Astrocyte (in vitro differentiated cells and primary cell): ENCODE measurements at regions not wholly inside any gene's neighbourhood (a gene's known extent, or its start where the extent isn't known, plus 50 kb on each side); places are given as distances from the start of the nearest gene placed in this dataset.

Experiments used
- DNase-seq: peaks from one replicate; pipeline ENCODE4 v3.0.0-alpha.2; 2010; ENCODE audit warnings: low read depth
- FAIRE-seq: peaks from 2 replicates; lab custom pipeline; 2011; peaks lifted over from hg19 to GRCh38; lab: Jason Lieb, UNC
- H2AFZ ChIP-seq: 2 replicates; pipeline ENCODE4 v1.6.0; 2012; ENCODE audit warnings: low read depth, low read length, inconsistent platforms
- H3K27ac ChIP-seq: 2 replicates; pipeline ENCODE4 v1.5.1; 2011; ENCODE audit warnings: low read depth, low read length, inconsistent platforms
- H3K27me3 ChIP-seq: 2 replicates; pipeline ENCODE4 v1.6.0; 2011; ENCODE audit warnings: low read length, inconsistent platforms; ENCODE audit not compliant: insufficient read depth
- H3K36me3 ChIP-seq: 2 replicates; pipeline ENCODE4 v1.5.1; 2011; ENCODE audit warnings: low read length, inconsistent platforms; ENCODE audit not compliant: insufficient read depth
- H3K4me1 ChIP-seq: 2 replicates; pipeline ENCODE4 v1.5.1; 2011; ENCODE audit warnings: low read length, inconsistent platforms; ENCODE audit not compliant: insufficient read depth
- H3K4me2 ChIP-seq: 2 replicates; pipeline ENCODE4 v1.6.0; 2012; ENCODE audit warnings: low read length, inconsistent platforms
- H3K4me3 ChIP-seq: 2 replicates; pipeline ENCODE4 v1.5.1; 2011; ENCODE audit warnings: low read depth, mild to moderate bottlenecking, low read length, inconsistent platforms; ENCODE audit not compliant: insufficient read depth
- H3K79me2 ChIP-seq: 2 replicates; pipeline ENCODE4 v1.6.0; 2012; ENCODE audit warnings: mild to moderate bottlenecking, low read length, inconsistent platforms; ENCODE audit not compliant: insufficient read depth
- H3K9ac ChIP-seq: 2 replicates; pipeline ENCODE4 v1.6.0; 2012; ENCODE audit warnings: mild to moderate bottlenecking, low read length, inconsistent platforms
- H3K9me3 ChIP-seq: 2 replicates; pipeline ENCODE4 v1.5.1; 2012; ENCODE audit warnings: low read depth, mild to moderate bottlenecking, low read length, inconsistent platforms; ENCODE audit not compliant: insufficient read depth
- H4K20me1 ChIP-seq: 2 replicates; pipeline ENCODE4 v1.6.0; 2012; ENCODE audit warnings: low read length, inconsistent platforms; ENCODE audit not compliant: insufficient read depth
- H3K27ac Mint-ChIP-seq: one replicate; pipeline ENCODE4 v1.8.0; 2021; ENCODE audit warnings: mild to moderate bottlenecking, mixed read lengths; ENCODE audit not compliant: unreplicated experiment
- H3K27me3 Mint-ChIP-seq: one replicate; pipeline ENCODE4 v1.8.0; 2021; ENCODE audit warnings: low read depth, mixed read lengths; ENCODE audit not compliant: unreplicated experiment
- H3K36me3 Mint-ChIP-seq: one replicate; pipeline ENCODE4 v1.8.0; 2021; ENCODE audit warnings: low read depth, mixed read lengths; ENCODE audit not compliant: unreplicated experiment
- H3K4me1 Mint-ChIP-seq: one replicate; pipeline ENCODE4 v1.8.0; 2021; ENCODE audit warnings: low read depth, mixed read lengths; ENCODE audit not compliant: unreplicated experiment
- H3K4me3 Mint-ChIP-seq: one replicate; pipeline ENCODE4 v1.8.0; 2021; ENCODE audit warnings: mild to moderate bottlenecking, moderate library complexity, mixed read lengths; ENCODE audit not compliant: unreplicated experiment
- H3K9me3 Mint-ChIP-seq: one replicate; pipeline ENCODE4 v1.8.0; 2021; ENCODE audit warnings: mild to moderate bottlenecking, mixed read lengths; ENCODE audit not compliant: unreplicated experiment
- CTCF ChIP-seq: IDR thresholded peaks from 2 replicates; pipeline ENCODE4 v1.5.1; 2011; ENCODE audit warnings: low read depth, mild to moderate bottlenecking, inconsistent platforms, low read length, moderate library complexity; ENCODE audit not compliant: insufficient read depth
- EZH2 ChIP-seq: IDR thresholded peaks from 2 replicates; pipeline ENCODE4 v1.6.1; 2012; ENCODE audit warnings: mild to moderate bottlenecking, low read length, inconsistent platforms; ENCODE audit not compliant: insufficient read depth

- Histone ChIP-seq H2AFZ (no peak overlapping the region), H4K20me1 (no peaks in the 10 kb centered on the region), H3K27ac (no peak overlapping the region), H3K27me3 (no peaks in the 10 kb centered on the region), H3K36me3 (no peaks in the 10 kb centered on the region), H3K9me3 (no peaks in the 10 kb centered on the region), H3K9ac (no peak overlapping the region), H3K4me1 (no peaks in the 10 kb centered on the region), H3K79me2 (no peaks in the 10 kb centered on the region), H3K4me2 (no peak overlapping the region), H3K4me3 (no peak overlapping the region)
- H3K27me3 Mint-ChIP-seq: peaks cover 6% of the 10 kb centered on the region
- no peaks in the 10 kb centered on the region for H3K4me1 Mint-ChIP-seq
- H3K9me3 Mint-ChIP-seq: peaks cover 2% of the 10 kb centered on the region
- H3K4me3 Mint-ChIP-seq: no peak overlapping the region
- no peak for TF ChIP-seq CTCF
- no peak for TF ChIP-seq EZH2
- FAIRE-seq: no peak
- no peak for DNase-seq
- no peaks in the 10 kb centered on the region for H3K36me3 Mint-ChIP-seq
- H3K27ac Mint-ChIP-seq: no peak overlapping the region
Observed at GRCh38 chr4:81642543-81642942, 170.8 kb upstream of the RASGEF1B start.

DNA sequence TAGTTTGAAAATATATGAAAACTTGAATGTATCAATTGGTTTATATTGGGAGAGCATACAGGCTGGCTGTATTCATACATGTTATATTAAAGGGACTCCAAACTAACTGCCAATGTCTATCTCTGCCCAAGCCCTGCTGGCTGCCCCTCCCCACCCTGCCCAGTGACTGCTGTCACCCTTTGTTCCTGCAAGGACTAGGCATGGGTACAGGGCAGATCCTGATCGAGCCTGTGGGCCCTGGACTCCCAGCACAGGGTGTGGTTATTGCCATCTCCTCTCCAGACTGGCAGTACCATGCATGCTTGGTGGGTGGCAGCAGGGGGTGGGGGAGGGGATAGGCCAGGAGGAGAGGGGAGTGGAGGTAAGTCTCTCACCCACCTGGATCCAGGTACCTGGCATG lies 167.5 kb upstream of the RASGEF1B start:
- Histone ChIP-seq H3K79me2 (no peaks in the 10 kb centered on the region), H3K9me3 (no peaks in the 10 kb centered on the region), H3K9ac (no peak overlapping the region), H2AFZ (no peak overlapping the region), H3K4me2 (no peak overlapping the region), H3K4me3 (no peak overlapping the region), H3K27me3 (no peaks in the 10 kb centered on the region), H3K27ac (no peak overlapping the region), H4K20me1 (no peaks in the 10 kb centered on the region), H3K4me1 (no peaks in the 10 kb centered on the region), H3K36me3 (no peaks in the 10 kb centered on the region)
- no peak for FAIRE-seq
- Mint-ChIP-seq H3K4me3 (no peak overlapping the region), H3K27me3 (peaks cover 6% of the 10 kb centered on the region), H3K9me3 (no peaks in the 10 kb centered on the region), H3K27ac (no peak overlapping the region), H3K36me3 (no peaks in the 10 kb centered on the region), H3K4me1 (no peaks in the 10 kb centered on the region)
- TF ChIP-seq CTCF: no peak
- TF ChIP-seq EZH2: no peak
- DNase-seq: no peak

DNA sequence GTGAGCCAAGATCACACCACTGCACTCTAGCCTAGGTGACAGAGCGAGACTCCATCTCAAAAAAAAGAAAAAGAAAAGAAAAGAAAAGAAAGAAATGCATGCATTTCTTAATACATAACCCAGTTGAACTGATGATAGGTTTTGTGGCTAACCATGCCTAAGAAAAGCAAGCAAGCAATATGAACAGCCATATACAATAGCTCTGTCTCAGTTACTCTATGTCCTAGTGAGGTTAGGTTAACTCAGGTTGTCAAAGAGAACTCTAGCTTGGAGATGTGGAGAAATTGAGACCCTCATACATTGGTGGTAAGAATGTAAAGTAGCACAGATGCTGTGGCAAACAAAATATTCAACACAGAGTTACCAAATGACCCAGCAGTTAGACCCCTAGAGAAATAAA lies 167.0 kb upstream of the RASGEF1B start:
- Histone ChIP-seq H3K79me2 (no peaks in the 10 kb centered on the region), H3K4me3 (no peak overlapping the region), H3K27ac (no peak overlapping the region), H3K9ac (no peak overlapping the region), H3K36me3 (no peaks in the 10 kb centered on the region), H3K4me2 (no peak overlapping the region), H4K20me1 (no peaks in the 10 kb centered on the region), H2AFZ (no peak overlapping the region), H3K27me3 (no peaks in the 10 kb centered on the region), H3K4me1 (no peaks in the 10 kb centered on the region), H3K9me3 (no peaks in the 10 kb centered on the region)
- Mint-ChIP-seq H3K4me3 (no peak overlapping the region), H3K9me3 (no peaks in the 10 kb centered on the region), H3K36me3 (no peaks in the 10 kb centered on the region), H3K27me3 (peaks cover 6% of the 10 kb centered on the region), H3K27ac (no peak overlapping the region), H3K4me1 (no peaks in the 10 kb centered on the region)
- TF ChIP-seq CTCF (no peak), EZH2 (no peak)
- FAIRE-seq: no peak
- no peak for DNase-seq
